D341Med (cell line): ENCODE measurements at regions not wholly inside any gene's neighbourhood (a gene's known extent, or its start where the extent isn't known, plus 50 kb on each side); places are given as distances from the start of the nearest gene placed in this dataset.
A peak's percentile ranks its signal among the peaks of the same experiment; 100 is the strongest.
"Not testable (repeated sequence)": the region's sequence is repeated elsewhere in the genome, so short reads cannot be mapped to it uniquely, and the experiment has no call there.

Experiments used
- DNase-seq: peaks from one replicate; pipeline ENCODE4 v3.0.0; 2012; ENCODE audit warnings: low spot score

GRCh38 chr1:99501871-99502270, 144.0 kb upstream of the PALMD start:
- no peak for DNase-seq

- no peak for DNase-seq
Measured at GRCh38 chr1:99502400-99502799, 143.5 kb upstream of the PALMD start.

- no peak for DNase-seq
Measured at GRCh38 chr1:99503276-99503747, 142.6 kb upstream of the PALMD start.

- DNase-seq: no peak
Measured at GRCh38 chr1:99504287-99504686, 141.6 kb upstream of the PALMD start.

GRCh38 chr1:99506631-99507030, 139.3 kb upstream of the PALMD start:
- no peak for DNase-seq

GRCh38 chr1:99507446-99507845, 138.5 kb upstream of the PALMD start:
- DNase-seq: not testable (repeated sequence)

GRCh38 chr1:99507906-99508732, 137.8 kb upstream of the PALMD start:
- DNase-seq: no peak

GRCh38 chr1:99508733-99509445, 137.0 kb upstream of the PALMD start:
- not testable (repeated sequence) for DNase-seq

- not testable (repeated sequence) for DNase-seq
Measured at GRCh38 chr1:99514823-99515552, 130.9 kb upstream of the PALMD start.

- DNase-seq: no peak
Measured at GRCh38 chr1:99516141-99516540, 129.8 kb upstream of the PALMD start.

GRCh38 chr1:99520121-99520520, 125.8 kb upstream of the PALMD start:
- DNase-seq: no peak

- no peak for DNase-seq
Measured at GRCh38 chr1:99525331-99525730, 120.6 kb upstream of the PALMD start.

GRCh38 chr1:99527078-99527477, 118.8 kb upstream of the PALMD start:
- peak; percentile 34 for DNase-seq

- DNase-seq: no peak
Measured at GRCh38 chr1:99527545-99527944, 118.4 kb upstream of the PALMD start.

- DNase-seq: no peak
Measured at GRCh38 chr1:99529002-99529401, 116.9 kb upstream of the PALMD start.

GRCh38 chr1:99531578-99532275, 114.2 kb upstream of the PALMD start:
- DNase-seq: no peak

- no peak for DNase-seq
Measured at GRCh38 chr1:99532276-99532580, 113.7 kb upstream of the PALMD start.

- DNase-seq: no peak
Measured at GRCh38 chr1:99533909-99534637, 111.8 kb upstream of the PALMD start.

GRCh38 chr1:99534638-99534930, 111.3 kb upstream of the PALMD start:
- DNase-seq: no peak

- no peak for DNase-seq
Measured at GRCh38 chr1:99535470-99536164, 110.3 kb upstream of the PALMD start.
